ENCODE measurements at regions not wholly inside any gene's neighbourhood (a gene's known extent, or its start where the extent isn't known, plus 50 kb on each side); places are given as distances from the start of the nearest gene placed in this dataset.

DNA sequence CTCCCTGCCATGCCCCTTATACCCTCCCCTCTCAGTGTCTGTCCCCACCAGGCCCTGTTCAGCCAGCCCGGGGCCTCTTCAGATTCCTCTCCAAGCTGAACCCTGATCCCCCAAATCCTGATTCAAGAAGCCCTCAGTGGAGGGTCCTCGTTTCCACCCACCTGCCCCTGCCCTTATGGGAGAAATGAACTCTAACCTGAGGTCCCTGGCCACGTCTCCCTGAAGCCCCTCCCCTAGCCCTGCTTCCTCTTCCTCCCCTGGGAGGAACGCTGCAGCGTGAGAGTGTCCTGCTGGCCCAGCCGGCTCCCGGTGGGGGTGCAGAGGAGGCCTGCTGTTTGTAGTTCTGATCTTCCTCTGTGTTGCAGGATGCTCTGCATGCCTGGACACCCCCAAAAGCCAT is 56.7 kb upstream of the GLI2 start:
- TF ChIP-seq TAF1 (IDR thresholded peaks at IDR 0.05; ENCODE audit: low read depth, low read length) (no peak), POU2F2 (IDR thresholded peaks at IDR 0.05; ENCODE audit: low read depth, low read length) (no peak), POLR2A (IDR thresholded peaks at IDR 0.05; ENCODE audit: low read depth, low read length) (no peak), POLR2AphosphoS5 (IDR thresholded peaks at IDR 0.05; ENCODE audit: low read depth, low read length) (no peak), SPI1 (IDR thresholded peaks at IDR 0.05; ENCODE audit: low read depth, low read length) (no peak)

All from GM12891 (cell line).